ENCODE measurements at regions not wholly inside any gene's neighbourhood (a gene's known extent, or its start where the extent isn't known, plus 50 kb on each side); places are given as distances from the start of the nearest gene placed in this dataset.
A peak's percentile ranks its signal among the peaks of the same experiment; 100 is the strongest.

DNA sequence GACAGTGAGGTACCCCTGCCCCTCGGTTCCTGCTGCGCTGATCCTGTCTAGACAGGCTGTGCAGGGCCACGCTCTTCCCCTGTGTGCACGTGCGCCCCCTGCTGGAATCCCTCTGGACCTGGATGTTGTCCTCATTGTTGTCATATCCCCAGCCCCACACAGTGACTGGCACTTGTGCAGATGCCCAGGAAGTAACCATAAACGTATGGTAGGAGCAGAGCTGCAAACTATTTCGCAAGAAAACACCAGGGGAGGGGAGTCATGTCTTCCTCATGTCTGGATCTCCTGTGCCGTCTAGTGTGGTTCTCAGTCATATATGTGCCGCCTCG, 114.7 kb downstream of the CRYBB2 start:
- TF ChIP-seq CTCF (IDR thresholded peaks at IDR 0.05; ENCODE audit: low read depth, low read length) (peak; percentile 75), POLR2A (IDR thresholded peaks at IDR 0.05; ENCODE audit: extremely low read depth, insufficient read length) (no peak), MYC (IDR thresholded peaks at IDR 0.05; ENCODE audit: low read depth, low read length) (0 out of 2 replicates have a peak, but pooled peaks have one; percentile 17), MAX (IDR thresholded peaks at IDR 0.05; ENCODE audit: low read depth, low read length) (peak; percentile 83)
